Heart right ventricle (tissue), 16 donors: ENCODE measurements at regions not wholly inside any gene's neighbourhood (a gene's known extent, or its start where the extent isn't known, plus 50 kb on each side); places are given as distances from the start of the nearest gene placed in this dataset.

ENCODE experiments used
- ATAC-seq, 8 donors: fragments of 200-7000 bp; cut with Tn5 transposase; one replicate each; pipeline ENCODE4 v1.9.1; 2020; ENCODE audit warnings: mild to moderate bottlenecking in 8 of 8, moderate library complexity in 8 of 8, moderate number of reproducible peaks in 1 of 8
- DNase-seq, 2 donors: peaks; one replicate each; pipeline ENCODE4 v3.0.0-alpha.2; 2020
- H3K27ac ChIP-seq, 10 donors: fragments of 200-600 bp; sonication (generic) in 2 of 10; one replicate each; pipeline versions ENCODE4 v1.5.0 to v1.8.0; 2020 to 2022; ENCODE audit warnings: mild to moderate bottlenecking in 3 of 10
- H3K27me3 ChIP-seq, 7 donors: fragments of 200-600 bp; one replicate each; pipeline ENCODE4 v1.8.0; 2021 to 2022; ENCODE audit warnings: mild to moderate bottlenecking in 2 of 7
- H3K36me3 ChIP-seq, 9 donors: fragments of 200-600 bp; sonication (generic) in 1 of 9; one replicate each; pipeline versions ENCODE4 v1.5.0 to v1.8.0; 2020 to 2022; ENCODE audit warnings: mild to moderate bottlenecking in 2 of 9
- H3K4me1 ChIP-seq, 9 donors: fragments of 200-600 bp; sonication (generic) in 1 of 9; one replicate each; pipeline versions ENCODE4 v1.5.0 to v1.8.0; 2020 to 2022; ENCODE audit warnings: mild to moderate bottlenecking in 4 of 9
- H3K4me3 ChIP-seq, 10 donors: fragments of 200-600 bp; sonication (generic) in 2 of 10; one replicate each; pipeline versions ENCODE4 v1.5.0 to v1.8.0; 2020 to 2022; ENCODE audit warnings: mild to moderate bottlenecking in 7 of 10, moderate library complexity in 2 of 10
- H3K9me3 ChIP-seq, 11 donors: fragments of 200-600 bp in 10 of 11; sonication (generic) in 2 of 11; one replicate each; pipeline versions ENCODE4 v1.5.0 to v1.8.0; 2013 to 2022; ENCODE audit warnings: mild to moderate bottlenecking in 2 of 11, control low read depth in 1 of 11, moderate library complexity in 1 of 11
- WGBS, 2 donors: extraction: QIAGEN DNeasy Blood & Tissue Kit; methylation state at CpG; one replicate each; pipeline ENCODE4 v1.1.7; 2013; ENCODE audit warnings: inconsistent platforms in 1 of 2; 5-methylcytosine and 5-hydroxymethylcytosine counted together
- intact Hi-C, 10 donors: fragments of 100-400 bp; cut with DNase I; formaldehyde crosslinking; loops; one replicate each; pipeline versions ENCODE4 v1.11.1 to v1.14.2; 2022
- TF ChIP-seq, protein P1 (sequence below), 9 donors: fragments of 200-600 bp; sonication (generic) in 2 of 9; IDR thresholded peaks; one replicate each; pipeline versions ENCODE4 v1.5.0 to v1.8.0; 2021 to 2022; ENCODE audit warnings: antibody characterized with exemption in 9 of 9, mild to moderate bottlenecking in 5 of 9, moderate library complexity in 1 of 9
- donor health status: Arrhythmogenic right ventricular cardiomyopathy.
- donor health status: ischemic (EF 13 %, LVEDD 7.1; RV severe dilation, severe dysfunction).
- donor health status: healthy with polysubstance abuse.
- donor health status: DM: no; HTN: yes; CAD: no.
- donor health status: DM: no; HTN: no; CAD: no.
- donor health status: ischemic (EF 25% LVEDD 6.9; RV normal size, moderate dysfunction).
- donor health status: ischemic (EF 25% LVEDD 5.7; RV mildly dilated, moderate dysfunction).
- donor health status: healthy.
- donor health status: DM: yes; HTN: yes; CAD: no.
- donor health status: Ischemic cardiomyopathy.
- donor health status: ischemic (EF 35%, LVEDD 5.7; RV mildly dilated, moderate dysfunction).
- donor health status: nonischemic (EF 11% LVEDD 7.7; RV severe dilation, severe dysfunction).
- donor health status: DM: yes; HTN: yes; CAD: no.
- donor health status: PGD.
- donor health status: ischemic (EF 29% LVEDD 5.4; RV normal size, mild dysfunction).
- donor health status: nonischemic (EF 23%, LVEDD 6.1; RV moderate dilation, normal function).

DNA sequence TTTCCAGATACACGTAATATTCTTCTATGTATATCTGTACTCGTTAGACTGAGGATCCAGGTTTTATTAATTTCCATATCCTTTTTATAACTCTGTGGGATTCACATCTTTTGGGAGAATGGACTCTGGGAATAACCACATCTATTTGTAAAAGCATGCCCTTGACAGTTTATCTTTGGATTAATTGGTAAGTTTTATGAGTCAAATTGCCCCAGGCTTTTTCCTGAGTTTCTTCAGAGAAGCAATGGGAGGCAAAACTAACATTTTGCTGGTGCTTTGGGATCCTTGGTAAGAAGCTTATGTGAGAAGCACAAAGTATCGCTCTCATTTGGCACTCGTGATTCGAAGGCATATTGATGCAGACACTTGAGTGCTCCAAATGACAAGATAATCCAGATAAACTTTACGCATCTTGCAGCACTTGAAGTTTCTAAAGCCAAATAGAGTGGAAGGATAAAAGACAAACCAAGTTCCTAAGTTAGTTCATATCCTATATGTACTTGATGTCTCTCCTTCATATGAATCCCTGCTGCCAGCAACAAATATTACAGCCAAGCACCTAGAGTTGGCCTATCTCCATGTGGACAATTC lies 324.7 kb downstream of the TLE4 start:
- intact Hi-C loops = no loop called here
- Histone ChIP-seq H3K4me3 (no peak overlapping the region), H3K27ac (no peak overlapping the region), H3K36me3 (no peaks in the 10 kb centered on the region), H3K4me1 (no peaks in the 10 kb centered on the region), H3K9me3 (no peaks in the 10 kb centered on the region), H3K27me3 (no peaks in the 10 kb centered on the region)
- no peak for ATAC-seq
- DNase-seq = no peak
- WGBS, 2 donors = 81 to 91% methylated on average over 6 of the region's 6 CpGs
- TF ChIP-seq, protein P1, sequence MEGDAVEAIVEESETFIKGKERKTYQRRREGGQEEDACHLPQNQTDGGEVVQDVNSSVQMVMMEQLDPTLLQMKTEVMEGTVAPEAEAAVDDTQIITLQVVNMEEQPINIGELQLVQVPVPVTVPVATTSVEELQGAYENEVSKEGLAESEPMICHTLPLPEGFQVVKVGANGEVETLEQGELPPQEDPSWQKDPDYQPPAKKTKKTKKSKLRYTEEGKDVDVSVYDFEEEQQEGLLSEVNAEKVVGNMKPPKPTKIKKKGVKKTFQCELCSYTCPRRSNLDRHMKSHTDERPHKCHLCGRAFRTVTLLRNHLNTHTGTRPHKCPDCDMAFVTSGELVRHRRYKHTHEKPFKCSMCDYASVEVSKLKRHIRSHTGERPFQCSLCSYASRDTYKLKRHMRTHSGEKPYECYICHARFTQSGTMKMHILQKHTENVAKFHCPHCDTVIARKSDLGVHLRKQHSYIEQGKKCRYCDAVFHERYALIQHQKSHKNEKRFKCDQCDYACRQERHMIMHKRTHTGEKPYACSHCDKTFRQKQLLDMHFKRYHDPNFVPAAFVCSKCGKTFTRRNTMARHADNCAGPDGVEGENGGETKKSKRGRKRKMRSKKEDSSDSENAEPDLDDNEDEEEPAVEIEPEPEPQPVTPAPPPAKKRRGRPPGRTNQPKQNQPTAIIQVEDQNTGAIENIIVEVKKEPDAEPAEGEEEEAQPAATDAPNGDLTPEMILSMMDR (IDR thresholded peaks at IDR 0.05) = no peak

DNA sequence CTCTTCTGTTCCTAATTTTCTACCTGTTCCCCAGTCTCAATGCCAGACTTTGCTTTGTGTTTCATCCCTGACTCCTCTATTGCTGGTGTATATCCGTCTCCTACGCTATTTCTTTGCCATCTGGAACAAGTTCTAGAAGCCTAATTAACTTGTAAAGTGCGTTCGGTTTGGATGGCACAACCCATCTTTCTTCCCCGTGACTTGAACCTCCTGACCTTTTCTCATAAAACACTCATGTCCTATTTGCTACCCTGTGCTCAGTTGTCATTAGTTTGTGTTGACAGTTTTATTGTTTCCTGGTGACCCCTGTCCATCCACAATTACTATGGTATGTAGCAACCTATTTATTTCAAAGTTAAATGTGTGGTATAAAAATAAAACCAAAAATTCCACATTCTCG lies 323.5 kb downstream of the TLE4 start:
- Histone ChIP-seq H3K27ac (no peak overlapping the region), H3K27me3 (no peaks in the 10 kb centered on the region), H3K36me3 (no peaks in the 10 kb centered on the region), H3K4me3 (no peak overlapping the region), H3K9me3 (no peaks in the 10 kb centered on the region), H3K4me1 (no peaks in the 10 kb centered on the region)
- intact Hi-C loops = no loop called here
- 87 to 93% methylated on average over 6 of the region's 6 CpGs for WGBS, 2 donors
- TF ChIP-seq, protein P1 (IDR thresholded peaks at IDR 0.05) = no peak
- no peak for DNase-seq
- no peak for ATAC-seq

DNA sequence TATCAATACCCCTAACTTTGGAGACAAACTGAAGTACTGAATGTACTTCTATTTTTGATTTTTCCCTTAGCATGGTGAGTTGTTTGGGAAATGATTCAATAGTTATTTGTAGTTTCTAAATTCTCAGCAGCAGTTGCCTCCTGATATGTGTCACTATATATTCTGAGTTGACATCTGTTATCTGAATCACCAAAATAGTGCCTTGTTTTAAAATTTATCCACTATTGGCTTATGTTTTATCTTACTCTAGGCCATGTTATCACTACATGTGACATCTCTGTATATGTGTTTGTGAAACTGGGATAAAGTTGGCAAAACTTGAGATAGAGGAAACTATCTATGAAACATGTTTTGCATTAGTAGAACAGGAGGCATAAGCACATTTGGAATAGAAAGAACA lies 317.6 kb downstream of the TLE4 start:
- DNase-seq = no peak
- Histone ChIP-seq H3K36me3 (no peaks in the 10 kb centered on the region), H3K9me3 (no peaks in the 10 kb centered on the region), H3K4me3 (no peak overlapping the region), H3K27me3 (no peaks in the 10 kb centered on the region), H3K4me1 (peaks cover 0 to 4% (median 0%) of the 10 kb centered on the region in 9 donors), H3K27ac (no peak overlapping the region)
- no peak for ATAC-seq
- intact Hi-C loops = no loop called here
- TF ChIP-seq, protein P1 (IDR thresholded peaks at IDR 0.05) = no peak

DNA sequence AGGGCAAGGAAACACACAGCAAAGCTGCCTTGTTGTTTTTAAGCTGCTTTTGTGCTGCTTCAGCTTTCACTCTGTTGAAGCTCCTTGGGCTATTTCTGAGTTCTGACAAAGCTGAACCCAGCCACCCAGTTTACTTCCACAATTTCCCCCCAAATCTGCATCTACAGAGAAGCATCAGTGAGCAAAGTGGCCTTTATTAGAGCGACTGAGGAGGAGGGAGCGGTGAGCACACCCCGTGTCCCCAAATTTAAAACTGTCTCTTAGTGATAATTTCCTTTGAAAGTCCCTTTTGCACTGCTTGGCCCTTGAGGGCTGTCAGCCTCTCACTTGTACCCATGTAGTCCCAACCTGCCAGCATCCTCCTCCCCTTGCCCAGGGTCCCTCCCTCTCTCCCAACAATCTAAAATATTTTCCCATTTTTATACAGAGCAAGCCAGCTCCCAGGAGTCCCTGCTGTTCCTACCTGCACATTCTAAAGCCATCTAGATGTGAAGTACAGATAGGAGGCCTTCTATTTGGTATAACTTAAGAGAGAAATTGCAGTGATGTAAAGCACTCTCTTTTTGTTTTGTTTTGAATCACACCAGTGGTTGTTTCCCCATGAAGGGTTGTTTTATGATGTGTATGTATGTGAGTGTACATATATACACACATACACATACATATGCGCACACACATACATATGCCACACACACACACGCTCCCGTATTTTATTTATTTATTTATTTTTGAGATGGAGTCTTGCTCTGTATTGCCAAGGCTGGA lies 313.5 kb downstream of the TLE4 start:
- 92 to 97% methylated on average over 6 of the region's 6 CpGs for WGBS, 2 donors
- H3K9me3 ChIP-seq = no peaks in the 10 kb centered on the region
- ATAC-seq = no peak
- H3K27ac ChIP-seq = no peak overlapping the region
- no peaks in the 10 kb centered on the region for H3K27me3 ChIP-seq
- no peak overlapping the region for H3K4me3 ChIP-seq
- H3K36me3 ChIP-seq = no peaks in the 10 kb centered on the region
- peaks cover 0 to 23% (median 0%) of the 10 kb centered on the region in 9 donors for H3K4me1 ChIP-seq
- TF ChIP-seq, protein P1 (IDR thresholded peaks at IDR 0.05) = no peak
- DNase-seq = no peak
- intact Hi-C loops = no loop called here
